H1 (cell line): ENCODE measurements at regions not wholly inside any gene's neighbourhood (a gene's known extent, or its start where the extent isn't known, plus 50 kb on each side); places are given as distances from the start of the nearest gene placed in this dataset.

Experiments used
- CTCF ChIA-PET: fragments of 300-600 bp; sonication (Branson Sonifier 250); formaldehyde crosslinking; loops from one replicate; lab custom pipeline; 2021; ENCODE audit not compliant: partially characterized antibody; lab: Charles Lee
- POLR2A ChIA-PET: fragments of 300-600 bp; sonication (Branson Sonifier 250); formaldehyde crosslinking; loops from one replicate; lab custom pipeline; 2021; ENCODE audit warnings: inconsistent platforms; ENCODE audit not compliant: partially characterized antibody; lab: Charles Lee
- DNase-seq, 2 experiments: peaks; one replicate each; pipeline versions ENCODE4 v3.0.0 to v3.0.0-alpha.2; 2010 to 2022; ENCODE audit warnings: low spot score in 2 of 2, low read depth in 1 of 2, mixed read lengths in 1 of 2
- FAIRE-seq: peaks from 2 replicates; lab custom pipeline; 2011; peaks lifted over from hg19 to GRCh38; lab: Jason Lieb, UNC
- H2AFZ ChIP-seq: 2 replicates; pipeline ENCODE4 v1.8.1; 2012; ENCODE audit warnings: low read length, inconsistent platforms
- H2AK5ac ChIP-seq: 2 replicates; pipeline ENCODE4 v1.6.1; 2013; ENCODE audit warnings: low read depth, low read length
- H2BK120ac ChIP-seq: replicated peaks from 2 replicates; pipeline ENCODE3; 2013; ENCODE audit warnings: low read depth, low read length, inconsistent platforms
- H2BK12ac ChIP-seq: 2 replicates; pipeline ENCODE4 v1.6.1; 2013; ENCODE audit warnings: low read depth, low read length
- H2BK15ac ChIP-seq: 2 replicates; pipeline ENCODE4 v1.6.1; 2013; ENCODE audit warnings: low read length
- H2BK20ac ChIP-seq: 2 replicates; pipeline ENCODE4 v1.6.1; 2013; ENCODE audit warnings: low read length
- H2BK5ac ChIP-seq: 2 replicates; pipeline ENCODE4 v1.6.1; 2013; ENCODE audit warnings: low read depth, low read length
- H3K14ac ChIP-seq: 2 replicates; pipeline ENCODE4 v1.6.1; 2013; ENCODE audit warnings: inconsistent platforms; ENCODE audit not compliant: insufficient read length
- H3K18ac ChIP-seq: 2 replicates; pipeline ENCODE4 v1.6.1; 2013; ENCODE audit warnings: low read length; ENCODE audit errors: extremely low read depth
- H3K23ac ChIP-seq: 2 replicates; pipeline ENCODE4 v1.6.1; 2013; ENCODE audit warnings: inconsistent platforms; ENCODE audit not compliant: insufficient read length
- H3K23me2 ChIP-seq: 2 replicates; pipeline ENCODE4 v1.6.1; 2013; ENCODE audit warnings: low read depth, low read length
- H3K27ac ChIP-seq: 2 replicates; pipeline ENCODE4 v1.6.1; 2011; ENCODE audit warnings: low read depth, low read length, inconsistent platforms
- H3K27me3 ChIP-seq, 4 experiments: replicated peaks in 1 of 4; 1 replicate in 1 of 4; 2 replicates in 3 of 4; pipeline versions ENCODE4 v1.6.1 to v1.8.1; 2011 to 2013; ENCODE audit warnings: low read length in 3 of 4, mild to moderate bottlenecking in 3 of 4, inconsistent platforms in 2 of 4, mixed read lengths in 2 of 4, moderate library complexity in 1 of 4; ENCODE audit not compliant: control insufficient read depth in 3 of 4, insufficient read depth in 3 of 4; ENCODE audit errors: extremely low read depth in 1 of 4
- H3K36me3 ChIP-seq, 4 experiments: 2 replicates each; pipeline versions ENCODE4 v1.6.1 to v1.8.1; 2011 to 2013; ENCODE audit warnings: mild to moderate bottlenecking in 4 of 4, low read length in 3 of 4, moderate library complexity in 2 of 4, control low read depth in 1 of 4, inconsistent platforms in 1 of 4; ENCODE audit not compliant: insufficient read depth in 4 of 4, control insufficient read depth in 2 of 4
- H3K4ac ChIP-seq: replicated peaks from 2 replicates; pipeline ENCODE3; 2013; ENCODE audit warnings: low read length, low read depth, mixed read lengths, inconsistent platforms; ENCODE audit not compliant: insufficient read length
- H3K4me1 ChIP-seq, 4 experiments: replicated peaks in 1 of 4; 1 replicate in 1 of 4; 2 replicates in 3 of 4; pipeline versions ENCODE4 v1.6.1 to v1.8.1; 2011 to 2013; ENCODE audit warnings: low read length in 3 of 4, inconsistent platforms in 2 of 4, mixed read lengths in 1 of 4; ENCODE audit not compliant: insufficient read depth in 4 of 4, control insufficient read depth in 3 of 4
- H3K4me2 ChIP-seq, 2 experiments: 2 replicates each; pipeline versions ENCODE4 v1.6.1 to v1.8.1; 2011 to 2013; ENCODE audit warnings: low read depth in 2 of 2, low read length in 2 of 2, control low read depth in 1 of 2, inconsistent platforms in 1 of 2, mild to moderate bottlenecking in 1 of 2; ENCODE audit not compliant: insufficient read depth in 1 of 2
- H3K4me3 ChIP-seq, 4 experiments: fragments of 200-600, 300-600 bp in 1 of 4; sonication (generic), shearing (Covaris generic), sonication (Bioruptor Twin) in 1 of 4; 2 replicates each; pipeline versions ENCODE4 v1.5.1 to v1.8.1; 2011 to 2016; ENCODE audit warnings: low read length in 4 of 4, low read depth in 3 of 4, control low read depth in 2 of 4, inconsistent platforms in 2 of 4, mild to moderate bottlenecking in 2 of 4, mixed read lengths in 1 of 4, moderate library complexity in 1 of 4; ENCODE audit not compliant: insufficient read depth in 2 of 4; ENCODE audit errors: extremely low read depth in 1 of 4
- H3K56ac ChIP-seq: replicated peaks from 2 replicates; pipeline ENCODE3; 2013; ENCODE audit warnings: low read depth, mild to moderate bottlenecking, mixed read lengths, low read length, inconsistent platforms; ENCODE audit not compliant: insufficient read length
- H3K79me1 ChIP-seq: 2 replicates; pipeline ENCODE4 v1.6.1; 2013; ENCODE audit warnings: low read depth, low read length, control low read depth
- H3K79me2 ChIP-seq, 2 experiments: 2 replicates each; pipeline versions ENCODE4 v1.6.1 to v1.8.1; 2012 to 2013; ENCODE audit warnings: low read length in 2 of 2, mild to moderate bottlenecking in 2 of 2, inconsistent platforms in 1 of 2; ENCODE audit not compliant: insufficient read depth in 2 of 2, control insufficient read depth in 1 of 2
- H3K9ac ChIP-seq, 4 experiments: replicated peaks in 1 of 4; 1 replicate in 1 of 4; 2 replicates in 3 of 4; pipeline versions ENCODE4 v1.6.1 to v1.8.1; 2011 to 2013; ENCODE audit warnings: low read depth in 3 of 4, low read length in 3 of 4, control low read depth in 2 of 4, mild to moderate bottlenecking in 2 of 4, moderate library complexity in 2 of 4, inconsistent platforms in 1 of 4; ENCODE audit errors: extremely low read depth in 1 of 4
- H3K9me3 ChIP-seq, 2 experiments: 2 replicates each; pipeline versions ENCODE4 v1.6.1 to v1.8.1; 2012 to 2013; ENCODE audit warnings: mild to moderate bottlenecking in 2 of 2, moderate library complexity in 2 of 2, control low read depth in 1 of 2, inconsistent platforms in 1 of 2, low read depth in 1 of 2, low read length in 1 of 2, mixed read lengths in 1 of 2; ENCODE audit not compliant: insufficient read depth in 2 of 2
- H4K20me1 ChIP-seq, 2 experiments: replicated peaks in 1 of 2; 2 replicates each; pipeline versions ENCODE3 to v1.8.1; 2011 to 2013; ENCODE audit warnings: inconsistent platforms in 2 of 2, low read length in 2 of 2, mild to moderate bottlenecking in 1 of 2; ENCODE audit not compliant: insufficient read depth in 2 of 2, control insufficient read depth in 1 of 2
- H4K5ac ChIP-seq: 2 replicates; pipeline ENCODE4 v1.6.1; 2013; ENCODE audit warnings: low read length, low read depth, mixed read lengths, inconsistent platforms; ENCODE audit not compliant: insufficient read length
- H4K8ac ChIP-seq: 2 replicates; pipeline ENCODE4 v1.8.0; 2013; ENCODE audit warnings: mild to moderate bottlenecking, moderate library complexity, low read length, inconsistent platforms; ENCODE audit not compliant: insufficient read depth; ENCODE audit errors: extremely low read depth
- H4K91ac ChIP-seq: replicated peaks from 2 replicates; pipeline ENCODE3; 2013; ENCODE audit warnings: low read length, mixed read lengths, inconsistent platforms; ENCODE audit not compliant: insufficient read length
- CREB1 ChIP-seq: IDR thresholded peaks from 2 replicates; pipeline ENCODE4 v1.6.1; 2012; ENCODE audit warnings: inconsistent platforms
- CTCF ChIP-seq, 3 experiments: IDR thresholded peaks; 1 replicate in 2 of 3; 2 replicates in 1 of 3; pipeline versions ENCODE4 v1.5.1 to v1.6.1; 2011; ENCODE audit warnings: low read length in 3 of 3, mild to moderate bottlenecking in 3 of 3, inconsistent platforms in 2 of 3, low read depth in 1 of 3, moderate library complexity in 1 of 3; ENCODE audit not compliant: insufficient read depth in 1 of 3; ENCODE audit errors: control extremely low read depth in 1 of 3
- FOSL1 ChIP-seq: IDR thresholded peaks from 2 replicates; pipeline ENCODE4 v1.6.1; 2011; ENCODE audit warnings: mild to moderate bottlenecking, low read depth, low read length, moderate library complexity; ENCODE audit not compliant: insufficient read depth
- KDM1A ChIP-seq: fragments of 200-600, 300-600 bp; sonication (generic); IDR thresholded peaks from 2 replicates; pipeline ENCODE4 v1.7.1; 2016; ENCODE audit warnings: mild to moderate bottlenecking, low read length, borderline replicate concordance
- MAFK ChIP-seq: IDR thresholded peaks from 2 replicates; pipeline ENCODE4 v1.6.1; 2012; ENCODE audit warnings: low read depth, mild to moderate bottlenecking, improper control_type of control experiment, low read length
- RAD21 ChIP-seq, 2 experiments: IDR thresholded peaks in 1 of 2; conservative IDR thresholded peaks in 1 of 2; 2 replicates each; pipeline ENCODE4 v1.6.1; 2011; ENCODE audit warnings: low read depth in 2 of 2, low read length in 2 of 2, improper control_type of control experiment in 1 of 2, inconsistent platforms in 1 of 2, mild to moderate bottlenecking in 1 of 2, moderate library complexity in 1 of 2
- RBBP5 ChIP-seq: IDR thresholded peaks from 2 replicates; pipeline ENCODE4 v1.7.1; 2012; ENCODE audit warnings: low read depth, mild to moderate bottlenecking, inconsistent platforms, low read length, moderate library complexity, borderline replicate concordance
- RXRA ChIP-seq: IDR thresholded peaks from 2 replicates; pipeline ENCODE4 v1.6.1; 2011; ENCODE audit warnings: low read depth, mild to moderate bottlenecking, low read length, moderate library complexity; ENCODE audit not compliant: insufficient read depth
- USF2 ChIP-seq: IDR thresholded peaks from 2 replicates; pipeline ENCODE4 v1.6.1; 2011; ENCODE audit warnings: low read length, improper control_type of control experiment
- WGBS, 2 experiments: shearing (Covaris generic) in 1 of 2; methylation state at CpG; one replicate each; pipeline versions ENCODE4 v1.1.6 to v1.1.7; 2013 to 2015; ENCODE audit warnings: low lambda C conversion rate in 2 of 2, mixed read lengths in 2 of 2, inconsistent platforms in 1 of 2, low coverage in 1 of 2, missing lambda C conversion rate in 1 of 2; ENCODE audit not compliant: insufficient replicate concordance in 2 of 2, insufficient coverage in 1 of 2, insufficient read length in 1 of 2; ENCODE audit errors: extremely low coverage in 1 of 2, missing lambda C conversion rate in 1 of 2; 5-methylcytosine and 5-hydroxymethylcytosine counted together

- Histone ChIP-seq H3K23ac (no peak overlapping the region), H2AK5ac (no peak overlapping the region), H2BK20ac (no peak overlapping the region), H2AFZ (no peak overlapping the region), H4K8ac (no peak overlapping the region), H3K23me2 (no peaks in the 10 kb centered on the region), H3K9me3 (no peaks in the 10 kb centered on the region), H4K91ac (no peak overlapping the region), H2BK15ac (no peak overlapping the region), H3K14ac (no peak overlapping the region), H3K9ac (no peak overlapping the region), H3K4me2 (no peak overlapping the region), H3K18ac (no peak overlapping the region), H4K20me1 (no peaks in the 10 kb centered on the region), H3K79me2 (no peaks in the 10 kb centered on the region), H3K4ac (no peak overlapping the region), H3K27me3 (no peaks in the 10 kb centered on the region), H4K5ac (no peak overlapping the region), H2BK12ac (no peak overlapping the region), H3K4me1 (no peaks in the 10 kb centered on the region), H2BK5ac (no peak overlapping the region), H2BK120ac (no peak overlapping the region), H3K56ac (no peak overlapping the region), H3K4me3 (no peak overlapping the region), H3K36me3 (no peaks in the 10 kb centered on the region), H3K79me1 (no peaks in the 10 kb centered on the region), H3K27ac (no peak overlapping the region)
- FAIRE-seq = no peak
- no peak for DNase-seq
- WGBS, 2 experiments = 89% methylated on average over 3 of the region's 3 CpGs; no CpG with 5 or more reads in 1 of the 2 experiments
- ChIA-PET CTCF (interaction anchor here (0.6 to 4.7 kb wide), 5 partner anchors 34 to 371 kb away, joined by 3 to 28 read pairs (median 4); no protein-coding TSS in a partner anchor), POLR2A (no interaction called here)
- TF ChIP-seq KDM1A (no peak), USF2 (no peak), MAFK (no peak), RAD21 (IDR thresholded peaks at IDR 0.05 in 1 of 2, conservative IDR thresholded peaks at IDR 0.05 in 1 of 2; ENCODE audit: low read depth in 2 of 2, low read length in 2 of 2) (no peak), CREB1 (no peak), RXRA (no peak), FOSL1 (no peak), CTCF (IDR thresholded peaks at IDR 0.05; ENCODE audit: control extremely low read depth in 1 of 3, insufficient read depth in 1 of 3, low read depth in 1 of 3, low read length in 3 of 3) (no peak), RBBP5 (no peak)
These were observed 674.0 kb downstream of the DMRTA1 start for GRCh38 chr9:23120630-23121029.
